Common myeloid progenitor, CD34-positive (primary cell): ENCODE measurements at regions not wholly inside any gene's neighbourhood (a gene's known extent, or its start where the extent isn't known, plus 50 kb on each side); places are given as distances from the start of the nearest gene placed in this dataset.

ENCODE experiments used
- CTCF ChIA-PET: fragments of 350-600 bp; sonication (Branson Sonifier 250); formaldehyde crosslinking; loops from one replicate; lab custom pipeline; 2021; ENCODE audit warnings: antibody characterized with exemption; lab: Charles Lee
- POLR2A ChIA-PET: fragments of 350-600 bp; sonication (Branson Sonifier 250); formaldehyde crosslinking; loops from one replicate; lab custom pipeline; 2021; ENCODE audit warnings: antibody characterized with exemption; lab: Charles Lee
- DNase-seq, 3 donors: peaks; one replicate each; pipeline versions ENCODE4 v3.0.0 to v3.0.0-alpha.2; 2013
- H3K27ac ChIP-seq, 2 experiments: 1 replicate in 1 of 2; 2 replicates in 1 of 2; pipeline ENCODE4 v1.7.0; 2013; ENCODE audit warnings: inconsistent platforms in 2 of 2, low read length in 2 of 2, mild to moderate bottlenecking in 2 of 2, low read depth in 1 of 2, moderate library complexity in 1 of 2; ENCODE audit not compliant: severe bottlenecking in 2 of 2, insufficient read depth in 1 of 2, poor library complexity in 1 of 2
- H3K27me3 ChIP-seq, 5 experiments: replicated peaks in 2 of 5; 1 replicate in 3 of 5; 2 replicates in 2 of 5; pipeline versions ENCODE4 v1.6.1 to v1.7.0; 2013; ENCODE audit warnings: low read length in 4 of 5, mild to moderate bottlenecking in 2 of 5, moderate library complexity in 2 of 5, inconsistent platforms in 1 of 5; ENCODE audit not compliant: insufficient read depth in 5 of 5, control insufficient read depth in 4 of 5
- H3K36me3 ChIP-seq, 4 experiments: 1 replicate in 2 of 4; 2 replicates in 2 of 4; pipeline versions ENCODE4 v1.6.1 to v1.7.0; 2013; ENCODE audit warnings: low read length in 3 of 4, control low read depth in 1 of 4, mild to moderate bottlenecking in 1 of 4; ENCODE audit not compliant: control insufficient read depth in 4 of 4, insufficient read depth in 4 of 4
- H3K4me1 ChIP-seq, 4 experiments: 1 replicate in 3 of 4; 2 replicates in 1 of 4; pipeline versions ENCODE4 v1.6.1 to v1.7.1; 2013; ENCODE audit warnings: low read length in 3 of 4, mild to moderate bottlenecking in 3 of 4, control low read depth in 1 of 4, inconsistent platforms in 1 of 4, moderate library complexity in 1 of 4; ENCODE audit not compliant: control insufficient read depth in 4 of 4, insufficient read depth in 4 of 4; ENCODE audit errors: control extremely low read depth in 1 of 4
- H3K4me3 ChIP-seq, 7 experiments: 1 replicate in 4 of 7; 2 replicates in 3 of 7; pipeline versions ENCODE4 v1.5.1 to v1.7.0; 2013; ENCODE audit warnings: mild to moderate bottlenecking in 7 of 7, low read length in 6 of 7, moderate library complexity in 6 of 7, inconsistent platforms in 2 of 7, low read depth in 2 of 7, control low read depth in 1 of 7; ENCODE audit not compliant: insufficient read depth in 4 of 7, control insufficient read depth in 1 of 7; ENCODE audit errors: extremely low read depth in 1 of 7
- H3K9me3 ChIP-seq, 5 experiments: 1 replicate in 4 of 5; 2 replicates in 1 of 5; pipeline versions ENCODE4 v1.6.1 to v1.7.1; 2013; ENCODE audit warnings: low read length in 4 of 5, mild to moderate bottlenecking in 2 of 5, inconsistent platforms in 1 of 5, low read depth in 1 of 5, moderate library complexity in 1 of 5; ENCODE audit not compliant: control insufficient read depth in 4 of 5, insufficient read depth in 2 of 5; ENCODE audit errors: control extremely low read depth in 1 of 5
- WGBS: methylation state at CpG from one replicate; pipeline ENCODE4 v1.1.5; 2013; ENCODE audit not compliant: insufficient coverage; 5-methylcytosine and 5-hydroxymethylcytosine counted together

GRCh38 chr6:122307577-122307976 is 91.9 kb upstream of the HSF2 start:
- Histone ChIP-seq H3K27me3 (no peaks in the 10 kb centered on the region), H3K4me3 (no peak overlapping the region), H3K36me3 (no peaks in the 10 kb centered on the region), H3K4me1 (no peaks in the 10 kb centered on the region), H3K9me3 (peaks cover 0 to 6% (median 1%) of the 10 kb centered on the region in 5 experiments), H3K27ac (no peak overlapping the region)
- ChIA-PET CTCF (no interaction called here), POLR2A (no interaction called here)
- WGBS, result 100% methylated on average over 2 of the region's 3 CpGs
- no peak for DNase-seq

- DNase-seq, result no peak
- Histone ChIP-seq H3K27me3 (no peaks in the 10 kb centered on the region), H3K9me3 (peaks cover 0 to 6% (median 1%) of the 10 kb centered on the region in 5 experiments), H3K36me3 (no peaks in the 10 kb centered on the region), H3K27ac (no peak overlapping the region), H3K4me1 (no peaks in the 10 kb centered on the region), H3K4me3 (no peak overlapping the region)
- POLR2A ChIA-PET, result no interaction called here
- CTCF ChIA-PET, result no interaction called here
- WGBS, result 90% methylated on average over 2 of the region's 4 CpGs
These were observed 91.4 kb upstream of the HSF2 start for GRCh38 chr6:122308074-122308473.

GRCh38 chr6:122315842-122316241 is 83.6 kb upstream of the HSF2 start:
- no peaks in the 10 kb centered on the region for H3K4me1 ChIP-seq
- no peaks in the 10 kb centered on the region for H3K36me3 ChIP-seq
- no peaks in the 10 kb centered on the region for H3K27me3 ChIP-seq
- H3K4me3 ChIP-seq, result no peak overlapping the region
- CTCF ChIA-PET, result interaction anchor here (1.0 kb wide), 1 partner anchor 8 kb away, joined by 3 read pairs; no protein-coding TSS in a partner anchor
- POLR2A ChIA-PET, result no interaction called here
- H3K9me3 ChIP-seq, result peaks cover 0 to 10% (median 4%) of the 10 kb centered on the region in 5 experiments
- DNase-seq, result no peak
- no CpG with 5 or more reads among the region's 1 CpG for WGBS
- no peak overlapping the region for H3K27ac ChIP-seq

- ChIA-PET CTCF (no interaction called here), POLR2A (no interaction called here)
- Histone ChIP-seq H3K9me3 (no peaks in the 10 kb centered on the region), H3K36me3 (no peaks in the 10 kb centered on the region), H3K4me3 (peak overlapping the region in 6 of 7 experiments; percentile 7 to 78 (median 62)), H3K27ac (peak overlapping the region in 1 of 2 experiments; percentile 37), H3K27me3 (no peaks in the 10 kb centered on the region), H3K4me1 (peaks cover 0 to 7% (median 1%) of the 10 kb centered on the region in 4 experiments)
- WGBS, result no CpG with 5 or more reads among the region's 3 CpGs
- DNase-seq, result peak in 2 of 3 donors; percentile 24 to 33
These were observed 76.6 kb upstream of the HSF2 start for GRCh38 chr6:122322824-122323223.

- POLR2A ChIA-PET, result no interaction called here
- 100% methylated on average over 1 of the region's 2 CpGs for WGBS
- H3K36me3 ChIP-seq, result no peaks in the 10 kb centered on the region
- peak overlapping the region in 6 of 7 experiments; percentile 7 to 78 (median 62) for H3K4me3 ChIP-seq
- H3K9me3 ChIP-seq, result no peaks in the 10 kb centered on the region
- peaks cover 0 to 7% (median 1%) of the 10 kb centered on the region in 4 experiments for H3K4me1 ChIP-seq
- CTCF ChIA-PET, result no interaction called here
- H3K27ac ChIP-seq, result peak overlapping the region in 1 of 2 experiments; percentile 37
- no peaks in the 10 kb centered on the region for H3K27me3 ChIP-seq
- DNase-seq, result peak in 2 of 3 donors; percentile 1
These were observed 76.1 kb upstream of the HSF2 start for GRCh38 chr6:122323361-122323760.

DNA sequence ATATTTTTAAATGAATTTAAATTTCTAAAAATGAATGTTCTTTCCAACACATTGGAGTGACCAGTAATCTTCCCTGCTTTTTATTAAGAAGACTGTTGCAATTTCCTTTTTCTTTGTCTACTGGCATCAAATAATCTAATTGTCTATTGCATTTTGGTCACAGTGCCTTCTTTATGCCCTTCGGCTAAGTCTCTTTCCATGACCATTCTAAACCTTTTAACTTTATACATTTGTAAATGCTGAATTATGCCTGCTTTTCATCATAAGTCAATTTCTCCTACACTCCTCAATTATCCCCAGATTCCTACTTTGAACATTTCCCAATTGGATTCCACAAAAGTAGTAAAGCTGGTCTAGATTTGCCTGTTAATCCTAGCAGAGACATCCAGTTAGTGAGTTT is 69.1 kb upstream of the HSF2 start:
- H3K9me3 ChIP-seq, result no peaks in the 10 kb centered on the region
- POLR2A ChIA-PET, result no interaction called here

GRCh38 chr6:122337645-122338044 is 61.8 kb upstream of the HSF2 start:
- no peaks in the 10 kb centered on the region for H3K4me1 ChIP-seq
- 60% methylated on average over 1 of the region's 3 CpGs for WGBS
- ChIA-PET CTCF (no interaction called here), POLR2A (no interaction called here)
- no peak overlapping the region for H3K4me3 ChIP-seq
- no peaks in the 10 kb centered on the region for H3K36me3 ChIP-seq
- H3K9me3 ChIP-seq, result no peaks in the 10 kb centered on the region
- no peak overlapping the region for H3K27ac ChIP-seq
- no peak for DNase-seq
- H3K27me3 ChIP-seq, result peaks cover 0 to 7% (median 0%) of the 10 kb centered on the region in 5 experiments

More for the DNA sequence above, 69.1 kb upstream of the HSF2 start:
- H3K4me3 ChIP-seq, result no peak overlapping the region
- H3K36me3 ChIP-seq, result no peaks in the 10 kb centered on the region
- DNase-seq, result no peak
- WGBS, result 100% methylated on average over 1 of the region's 1 CpG
- no peak overlapping the region for H3K27ac ChIP-seq
- CTCF ChIA-PET, result no interaction called here
- H3K4me1 ChIP-seq, result no peaks in the 10 kb centered on the region
- peaks cover 0 to 6% (median 0%) of the 10 kb centered on the region in 5 experiments for H3K27me3 ChIP-seq
